ENCODE measurements at regions not wholly inside any gene's neighbourhood (a gene's known extent, or its start where the extent isn't known, plus 50 kb on each side); places are given as distances from the start of the nearest gene placed in this dataset.

- TF ChIP-seq TCF12 (IDR thresholded peaks at IDR 0.05; ENCODE audit: low read depth) = no peak
- TF ChIP-seq, protein P1, sequence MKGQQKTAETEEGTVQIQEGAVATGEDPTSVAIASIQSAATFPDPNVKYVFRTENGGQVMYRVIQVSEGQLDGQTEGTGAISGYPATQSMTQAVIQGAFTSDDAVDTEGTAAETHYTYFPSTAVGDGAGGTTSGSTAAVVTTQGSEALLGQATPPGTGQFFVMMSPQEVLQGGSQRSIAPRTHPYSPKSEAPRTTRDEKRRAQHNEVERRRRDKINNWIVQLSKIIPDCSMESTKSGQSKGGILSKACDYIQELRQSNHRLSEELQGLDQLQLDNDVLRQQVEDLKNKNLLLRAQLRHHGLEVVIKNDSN (IDR thresholded peaks at IDR 0.05) = no peak
- no peak for TF ChIP-seq ZBTB7A (IDR thresholded peaks at IDR 0.05; ENCODE audit: low read depth)
- TF ChIP-seq TAF1 (IDR thresholded peaks at IDR 0.05; ENCODE audit: low read depth) = no peak
- TF ChIP-seq CREB1 (IDR thresholded peaks at IDR 0.05; ENCODE audit: low read depth) = no peak
- TF ChIP-seq TEAD4 (IDR thresholded peaks at IDR 0.05) = no peak
These were observed 63.4 kb upstream of the KBTBD8 start for GRCh38 chr3:66934725-66935124.

DNA sequence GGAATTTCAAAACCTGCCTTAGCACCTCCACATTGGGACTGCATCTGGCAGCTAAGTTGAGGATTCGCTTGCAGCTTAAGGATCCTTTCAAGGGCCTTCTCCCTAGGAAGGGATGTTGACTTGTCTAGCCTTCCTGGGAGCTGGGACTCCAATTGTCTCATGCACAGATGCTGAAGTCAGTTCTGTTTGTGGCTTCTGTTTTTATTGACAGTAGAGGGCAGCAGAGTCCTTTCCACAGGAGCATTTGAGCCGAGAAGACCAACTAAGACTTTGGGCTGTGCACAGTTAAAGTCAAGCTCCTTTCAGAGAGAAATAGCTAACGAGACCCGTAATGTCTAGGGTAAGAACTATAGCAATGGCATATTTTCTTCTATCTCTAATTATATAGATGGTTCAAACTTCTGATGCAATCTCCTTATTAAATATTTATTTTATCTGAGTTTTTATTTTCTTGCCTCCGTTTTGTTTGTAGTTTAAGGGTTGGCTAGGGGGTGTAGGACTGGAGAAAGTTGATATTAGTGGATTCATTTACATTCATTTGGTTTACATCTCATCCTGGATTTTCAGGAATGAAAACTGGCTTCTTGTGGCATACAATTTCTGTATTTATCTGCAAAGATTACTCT, 59.7 kb upstream of the KBTBD8 start:
- TF ChIP-seq FOXM1 (IDR thresholded peaks at IDR 0.05; ENCODE audit: borderline replicate concordance, low read depth) (no peak), MAX (IDR thresholded peaks at IDR 0.05) (no peak), RAD21 (IDR thresholded peaks at IDR 0.05; ENCODE audit: low read depth) (peak; percentile 77), CEBPB (IDR thresholded peaks at IDR 0.05) (no peak), YY1 (IDR thresholded peaks at IDR 0.05; ENCODE audit: low read depth) (no peak), CREB1 (IDR thresholded peaks at IDR 0.05; ENCODE audit: low read depth) (no peak), NFIC (IDR thresholded peaks at IDR 0.05) (no peak)

DNA sequence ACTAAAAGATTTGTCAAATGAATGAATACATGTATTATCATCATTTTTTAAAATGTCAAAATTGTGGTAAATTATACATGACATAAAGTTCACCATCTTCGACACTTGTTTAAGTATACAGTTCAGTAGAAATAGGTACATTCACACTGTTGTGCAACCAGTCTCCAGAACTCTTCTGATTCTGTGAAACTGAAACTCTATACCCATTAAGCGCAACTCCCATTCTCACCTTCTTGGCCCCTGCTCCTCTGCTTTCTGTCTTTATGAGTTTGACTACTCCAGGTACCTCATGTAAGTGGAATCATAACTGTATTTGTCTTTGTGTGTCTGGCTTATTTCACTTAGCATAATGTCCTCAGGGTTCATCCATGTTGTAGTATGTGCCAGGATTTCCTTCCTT, 50.1 kb upstream of the KBTBD8 start:
- no peak for TF ChIP-seq MAX (IDR thresholded peaks at IDR 0.05)
- no peak for TF ChIP-seq TCF12 (IDR thresholded peaks at IDR 0.05; ENCODE audit: low read depth)
- TF ChIP-seq YY1 (IDR thresholded peaks at IDR 0.05; ENCODE audit: low read depth) = no peak
- no peak for TF ChIP-seq EGR1 (IDR thresholded peaks at IDR 0.05)
- TF ChIP-seq FOXM1 (IDR thresholded peaks at IDR 0.05; ENCODE audit: borderline replicate concordance, low read depth) = no peak
- TF ChIP-seq EP300 (IDR thresholded peaks at IDR 0.05; ENCODE audit: borderline replicate concordance) = no peak
- TF ChIP-seq, protein P1 (IDR thresholded peaks at IDR 0.05) = no peak

All from Ishikawa (cell line).